ENCODE measurements at regions not wholly inside any gene's neighbourhood (a gene's known extent, or its start where the extent isn't known, plus 50 kb on each side); places are given as distances from the start of the nearest gene placed in this dataset.

DNA sequence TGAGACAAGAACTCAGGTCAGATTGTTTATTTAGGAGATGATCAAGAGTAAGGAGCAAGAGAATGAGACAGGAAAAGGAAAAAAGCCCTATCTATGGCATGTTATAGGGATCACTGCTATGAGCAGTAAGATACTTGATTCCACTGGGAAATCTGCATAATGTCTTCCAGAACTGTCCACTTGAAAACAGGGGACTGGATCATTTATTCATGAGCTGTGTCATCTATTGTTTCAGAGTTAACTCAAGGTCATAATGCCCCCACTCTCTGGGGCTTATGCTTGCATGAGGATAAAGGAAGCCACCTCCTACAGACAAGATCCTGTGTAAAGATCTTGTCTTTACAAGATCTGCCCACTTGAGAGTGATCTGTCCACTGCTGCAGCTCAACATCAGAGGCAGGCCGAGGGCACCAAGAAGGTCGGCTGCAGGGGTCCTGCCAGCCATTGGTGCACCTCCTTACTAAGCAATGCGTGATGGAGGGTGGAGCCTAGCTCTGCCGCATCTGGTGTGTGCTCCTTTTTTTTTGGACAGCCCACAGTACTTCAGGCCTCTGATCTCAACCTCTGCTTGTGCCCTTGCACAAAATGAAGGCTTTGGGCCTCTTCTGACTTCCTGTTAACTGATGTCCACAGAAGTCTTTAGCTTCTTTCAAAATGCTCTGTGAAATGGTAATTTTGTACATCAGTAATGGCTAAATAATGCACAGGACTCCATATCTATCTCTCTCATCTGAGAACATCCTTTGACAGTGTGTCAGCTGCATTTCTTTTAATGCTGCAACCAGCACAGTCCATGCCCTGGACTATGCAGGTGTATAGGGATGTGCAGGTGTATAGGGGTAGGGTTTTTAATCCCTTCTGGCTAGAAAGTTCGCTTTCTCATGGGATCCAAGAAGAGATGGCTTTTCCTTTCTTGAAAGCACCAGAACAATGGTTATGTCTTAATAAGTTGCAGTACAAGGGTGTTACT, 95.9 kb upstream of the TRPC3 start:
- TF ChIP-seq, protein P1, sequence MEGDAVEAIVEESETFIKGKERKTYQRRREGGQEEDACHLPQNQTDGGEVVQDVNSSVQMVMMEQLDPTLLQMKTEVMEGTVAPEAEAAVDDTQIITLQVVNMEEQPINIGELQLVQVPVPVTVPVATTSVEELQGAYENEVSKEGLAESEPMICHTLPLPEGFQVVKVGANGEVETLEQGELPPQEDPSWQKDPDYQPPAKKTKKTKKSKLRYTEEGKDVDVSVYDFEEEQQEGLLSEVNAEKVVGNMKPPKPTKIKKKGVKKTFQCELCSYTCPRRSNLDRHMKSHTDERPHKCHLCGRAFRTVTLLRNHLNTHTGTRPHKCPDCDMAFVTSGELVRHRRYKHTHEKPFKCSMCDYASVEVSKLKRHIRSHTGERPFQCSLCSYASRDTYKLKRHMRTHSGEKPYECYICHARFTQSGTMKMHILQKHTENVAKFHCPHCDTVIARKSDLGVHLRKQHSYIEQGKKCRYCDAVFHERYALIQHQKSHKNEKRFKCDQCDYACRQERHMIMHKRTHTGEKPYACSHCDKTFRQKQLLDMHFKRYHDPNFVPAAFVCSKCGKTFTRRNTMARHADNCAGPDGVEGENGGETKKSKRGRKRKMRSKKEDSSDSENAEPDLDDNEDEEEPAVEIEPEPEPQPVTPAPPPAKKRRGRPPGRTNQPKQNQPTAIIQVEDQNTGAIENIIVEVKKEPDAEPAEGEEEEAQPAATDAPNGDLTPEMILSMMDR (IDR thresholded peaks at IDR 0.05 in 4 of 5, conservative IDR thresholded peaks at IDR 0.05 in 1 of 5), result no peak
- no peak for TF ChIP-seq POLR2A (IDR thresholded peaks at IDR 0.05)

Measured in gastrocnemius medialis (tissue), 4 donors.